ENCODE measurements at regions not wholly inside any gene's neighbourhood (a gene's known extent, or its start where the extent isn't known, plus 50 kb on each side); places are given as distances from the start of the nearest gene placed in this dataset.
A peak's percentile ranks its signal among the peaks of the same experiment; 100 is the strongest.
"Not testable (repeated sequence)": the region's sequence is repeated elsewhere in the genome, so short reads cannot be mapped to it uniquely, and the experiment has no call there.

GRCh38 chr1:228655796-228656394 lies 79.4 kb upstream of the RHOU start:
- H3K9me3 Mint-ChIP-seq = no peaks in the 10 kb centered on the region
- DNase-seq (no peak), ATAC-seq (no peak)
- H3K27me3 Mint-ChIP-seq = peaks cover 51% of the 10 kb centered on the region
- no peak overlapping the region for H3K27ac Mint-ChIP-seq
- no peaks in the 10 kb centered on the region for H3K4me1 Mint-ChIP-seq
- H3K4me3 Mint-ChIP-seq = no peak overlapping the region

GRCh38 chr1:228662007-228662689 lies 73.1 kb upstream of the RHOU start:
- H3K4me1 Mint-ChIP-seq, H3K4me3 Mint-ChIP-seq, ATAC-seq, H3K9me3 Mint-ChIP-seq, H3K27ac Mint-ChIP-seq, DNase-seq: not testable (repeated sequence)
- peaks cover 27% of the 10 kb centered on the region for H3K27me3 Mint-ChIP-seq

- Mint-ChIP-seq H3K4me1 (no peaks in the 10 kb centered on the region), H3K27ac (no peak overlapping the region), H3K27me3 (peaks cover 19% of the 10 kb centered on the region), H3K9me3 (no peaks in the 10 kb centered on the region), H3K4me3 (no peak overlapping the region)
- ATAC-seq (no peak), DNase-seq (peak; percentile 61 to 62)
These were observed 70.8 kb upstream of the RHOU start for GRCh38 chr1:228664399-228664914.

GRCh38 chr1:228666686-228667623 lies 68.3 kb upstream of the RHOU start:
- peaks cover 8% of the 10 kb centered on the region for H3K27me3 Mint-ChIP-seq
- ATAC-seq (no peak), DNase-seq (no peak)
- no peak overlapping the region for H3K27ac Mint-ChIP-seq
- H3K4me1 Mint-ChIP-seq = no peaks in the 10 kb centered on the region
- H3K9me3 Mint-ChIP-seq = no peaks in the 10 kb centered on the region
- H3K4me3 Mint-ChIP-seq = no peak overlapping the region

GRCh38 chr1:228668553-228669241 lies 66.6 kb upstream of the RHOU start:
- DNase-seq (no peak), ATAC-seq (no peak)
- Mint-ChIP-seq H3K27ac (no peak overlapping the region), H3K4me3 (no peak overlapping the region), H3K9me3 (no peaks in the 10 kb centered on the region), H3K27me3 (peaks cover 6% of the 10 kb centered on the region), H3K4me1 (no peaks in the 10 kb centered on the region)

GRCh38 chr1:228669242-228669585 lies 66.1 kb upstream of the RHOU start:
- Mint-ChIP-seq H3K27ac (no peak overlapping the region), H3K9me3 (no peaks in the 10 kb centered on the region), H3K27me3 (peaks cover under 1% of the 10 kb centered on the region), H3K4me3 (no peak overlapping the region), H3K4me1 (no peaks in the 10 kb centered on the region)
- DNase-seq (no peak), ATAC-seq (peak; percentile 46)

GRCh38 chr1:228681076-228681565 lies 54.2 kb upstream of the RHOU start:
- DNase-seq, H3K4me1 Mint-ChIP-seq, H3K27ac Mint-ChIP-seq, H3K9me3 Mint-ChIP-seq, ATAC-seq: not testable (repeated sequence)
- Mint-ChIP-seq H3K4me3 (peak overlapping the region in 1 of 2 donors; percentile 30), H3K27me3 (peaks cover 30% of the 10 kb centered on the region)

- H3K27me3 Mint-ChIP-seq = peaks cover 43% of the 10 kb centered on the region
- H3K4me3 Mint-ChIP-seq = no peak overlapping the region
- H3K4me1 Mint-ChIP-seq = no peaks in the 10 kb centered on the region
- no peak for ATAC-seq
- H3K9me3 Mint-ChIP-seq = no peaks in the 10 kb centered on the region
- no peak overlapping the region for H3K27ac Mint-ChIP-seq
- DNase-seq = no peak
These were observed 51.9 kb upstream of the RHOU start for GRCh38 chr1:228683428-228683827.

GRCh38 chr1:228684607-228685006 lies 50.7 kb upstream of the RHOU start:
- DNase-seq = no peak
- ATAC-seq = no peak
- Mint-ChIP-seq H3K27ac (no peak overlapping the region), H3K9me3 (no peaks in the 10 kb centered on the region), H3K27me3 (peaks cover 52% of the 10 kb centered on the region), H3K4me1 (no peaks in the 10 kb centered on the region), H3K4me3 (no peak overlapping the region)

GRCh38 chr1:228685081-228685660 lies 50.1 kb upstream of the RHOU start:
- H3K27me3 Mint-ChIP-seq = peaks cover 52% of the 10 kb centered on the region
- H3K4me1 Mint-ChIP-seq = no peaks in the 10 kb centered on the region
- H3K27ac Mint-ChIP-seq = no peak overlapping the region
- DNase-seq (no peak), ATAC-seq (no peak)
- no peaks in the 10 kb centered on the region for H3K9me3 Mint-ChIP-seq
- no peak overlapping the region for H3K4me3 Mint-ChIP-seq

All from stimulated activated naive CD8-positive, alpha-beta T cell treated with anti-CD3 and anti-CD28 coated beads, Interleukin-15, amount 100 ng/mL, for 72 hours (primary cell).